CD4-positive, alpha-beta memory T cell (primary cell): ENCODE measurements at regions not wholly inside any gene's neighbourhood (a gene's known extent, or its start where the extent isn't known, plus 50 kb on each side); places are given as distances from the start of the nearest gene placed in this dataset.
A peak's percentile ranks its signal among the peaks of the same experiment; 100 is the strongest.

ENCODE experiments used
- CTCF ChIA-PET: fragments of 350-600 bp; sonication (Branson Sonifier 250); formaldehyde crosslinking; loops from one replicate; lab custom pipeline; 2021; ENCODE audit warnings: inconsistent platforms; ENCODE audit not compliant: partially characterized antibody; lab: Charles Lee
- POLR2A ChIA-PET: fragments of 350-600 bp; sonication (Branson Sonifier 250); formaldehyde crosslinking; loops from one replicate; lab custom pipeline; 2021; ENCODE audit not compliant: partially characterized antibody; lab: Charles Lee
- DNase-seq, 5 donors: peaks; one replicate each; pipeline versions ENCODE4 v3.0.0 to v3.0.0-alpha.2; 2020 to 2022; ENCODE audit warnings: mixed read lengths in 1 of 5
- H3K27ac ChIP-seq: one replicate; pipeline ENCODE4 v1.7.0; 2013; ENCODE audit warnings: low read depth, low read length
- H3K27me3 ChIP-seq: 2 replicates; pipeline ENCODE4 v1.7.0; 2013; ENCODE audit warnings: mild to moderate bottlenecking, low read length, moderate library complexity; ENCODE audit not compliant: insufficient read depth
- H3K36me3 ChIP-seq: 2 replicates; pipeline ENCODE4 v1.7.0; 2013; ENCODE audit warnings: mild to moderate bottlenecking, low read length, moderate library complexity; ENCODE audit not compliant: insufficient read depth
- H3K4me1 ChIP-seq: 2 replicates; pipeline ENCODE4 v1.7.0; 2013; ENCODE audit warnings: mild to moderate bottlenecking, low read length, moderate library complexity; ENCODE audit not compliant: insufficient read depth
- H3K4me3 ChIP-seq, 2 donors: one replicate each; pipeline ENCODE4 v1.7.0; 2013; ENCODE audit warnings: low read length in 2 of 2, mild to moderate bottlenecking in 1 of 2
- H3K9me3 ChIP-seq, 2 donors: one replicate each; pipeline ENCODE4 v1.7.0; 2013; ENCODE audit warnings: low read length in 2 of 2, control low read depth in 1 of 2; ENCODE audit not compliant: control insufficient read depth in 1 of 2
- H3K27ac Mint-ChIP-seq, 7 donors: one replicate each; pipeline ENCODE4 v1.8.0; 2020 to 2021; ENCODE audit warnings: mixed read lengths in 7 of 7, mild to moderate bottlenecking in 6 of 7, inconsistent platforms in 3 of 7, moderate library complexity in 3 of 7
- H3K27me3 Mint-ChIP-seq, 2 donors: one replicate each; pipeline ENCODE4 v1.8.0; 2020 to 2021; ENCODE audit warnings: mixed read lengths in 2 of 2
- H3K36me3 Mint-ChIP-seq, 2 donors: one replicate each; pipeline ENCODE4 v1.8.0; 2020 to 2021; ENCODE audit warnings: mixed read lengths in 2 of 2, inconsistent platforms in 1 of 2, mild to moderate bottlenecking in 1 of 2
- H3K4me1 Mint-ChIP-seq, 4 donors: one replicate each; pipeline ENCODE4 v1.8.0; 2020 to 2021; ENCODE audit warnings: mixed read lengths in 4 of 4, mild to moderate bottlenecking in 1 of 4
- H3K4me3 Mint-ChIP-seq, 8 donors: one replicate each; pipeline ENCODE4 v1.8.0; 2020 to 2021; ENCODE audit warnings: mixed read lengths in 8 of 8, mild to moderate bottlenecking in 7 of 8, moderate library complexity in 6 of 8, inconsistent platforms in 3 of 8
- H3K9me3 Mint-ChIP-seq, 8 donors: one replicate each; pipeline ENCODE4 v1.8.0; 2020 to 2021; ENCODE audit warnings: mixed read lengths in 8 of 8, mild to moderate bottlenecking in 5 of 8, inconsistent platforms in 3 of 8, moderate library complexity in 1 of 8
- intact Hi-C: fragments of 100-400 bp; cut with micrococcal nuclease; formaldehyde crosslinking; loops from one replicate; pipeline ENCODE4 v1.15.1; 2023

DNA sequence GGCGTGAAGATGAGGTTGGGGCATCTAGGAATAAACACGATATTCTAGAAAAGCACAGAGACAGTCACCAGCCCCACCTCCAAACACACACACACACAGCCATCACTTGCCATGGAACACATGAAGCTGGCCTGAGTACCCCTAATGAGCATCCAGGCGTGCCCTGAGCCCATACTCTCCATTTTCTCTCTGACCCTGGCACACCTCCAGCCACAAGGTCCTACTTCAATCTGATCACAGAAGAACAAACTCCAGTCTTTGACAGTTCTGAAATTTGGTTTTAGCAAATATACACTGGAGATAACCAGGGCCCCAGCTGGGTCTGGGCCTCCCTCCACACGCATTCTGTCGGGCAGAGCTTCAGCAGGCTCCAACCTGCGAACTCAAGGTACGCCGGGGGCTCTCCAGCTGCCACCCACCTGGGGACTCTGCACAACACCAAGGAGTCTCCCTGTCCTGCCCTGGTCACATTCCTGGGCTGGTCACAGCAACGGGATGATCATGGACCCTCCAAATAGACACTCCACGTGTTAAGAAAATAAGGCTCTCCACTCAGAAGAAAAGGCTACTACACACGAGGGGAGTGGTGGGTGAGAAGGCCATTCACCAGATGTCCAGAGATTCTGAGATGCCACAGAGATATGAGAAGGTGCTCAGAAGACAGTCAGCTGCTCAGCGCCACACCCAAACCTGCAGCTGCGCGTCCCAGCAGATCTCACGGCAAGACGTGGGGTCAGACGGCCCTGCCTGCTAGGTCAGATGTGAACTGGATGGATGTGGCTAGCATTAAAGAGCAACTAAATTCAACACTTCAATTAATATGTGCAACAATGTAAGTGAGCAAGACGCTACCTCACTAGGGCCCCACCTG is 57.0 kb upstream of the PNMA1 start:
- POLR2A ChIA-PET: interaction anchor here (0.7 to 9.4 kb wide), 11 partner anchors 10 to 59 kb away, joined by 3 to 164 read pairs (median 6); a partner anchor contains a TSS
- peaks cover 52 to 78% (median 65%) of the 10 kb centered on the region in 4 donors for H3K4me1 Mint-ChIP-seq
- peak overlapping the region; percentile 47 to 73 (median 59) for H3K4me3 Mint-ChIP-seq
- H3K27me3 Mint-ChIP-seq: no peaks in the 10 kb centered on the region
- H3K4me1 ChIP-seq: peaks cover 75% of the 10 kb centered on the region
- H3K9me3 Mint-ChIP-seq: no peaks in the 10 kb centered on the region
- H3K4me3 ChIP-seq: no peak overlapping the region
- intact Hi-C loops: loop anchor here (1.0 to 2.0 kb wide), 2 partner anchors 11 to 14 kb away; a partner anchor contains a TSS
- CTCF ChIA-PET: interaction anchor here (0.9 to 5.4 kb wide), 14 partner anchors 9 to 56 kb away, joined by 3 to 47 read pairs (median 6); a partner anchor contains a TSS
- H3K27me3 ChIP-seq: no peaks in the 10 kb centered on the region
- no peaks in the 10 kb centered on the region for H3K9me3 ChIP-seq
- peak overlapping the region; percentile 50 for H3K27ac ChIP-seq
- no peak for DNase-seq
- H3K36me3 ChIP-seq: no peaks in the 10 kb centered on the region
- H3K36me3 Mint-ChIP-seq: no peaks in the 10 kb centered on the region
- peak overlapping the region; percentile 83 to 96 (median 93) for H3K27ac Mint-ChIP-seq

DNA sequence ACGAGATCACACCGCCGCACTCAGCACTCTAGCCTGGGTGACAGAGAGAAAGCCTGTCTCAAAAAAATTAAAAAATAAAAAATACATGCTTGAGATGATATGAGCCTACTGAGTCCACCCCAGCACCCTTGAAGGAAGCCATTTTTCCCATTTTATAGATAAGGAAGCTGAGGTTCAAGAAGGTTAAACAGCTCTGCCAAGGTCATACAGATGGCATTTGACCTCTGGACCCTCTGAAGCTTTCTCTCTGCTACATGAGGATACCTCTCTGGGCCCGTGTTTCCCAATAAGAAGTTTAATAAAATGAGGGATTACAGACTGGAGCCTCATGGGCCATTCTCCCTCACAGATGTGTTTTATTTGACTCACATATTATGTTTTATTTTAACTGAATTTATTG is 53.9 kb upstream of the PNMA1 start:
- H3K36me3 ChIP-seq: no peaks in the 10 kb centered on the region
- H3K27me3 ChIP-seq: no peaks in the 10 kb centered on the region
- H3K27ac ChIP-seq: no peak overlapping the region
- ChIA-PET CTCF (interaction anchor here (0.7 to 4.0 kb wide), 5 partner anchors 10 to 39 kb away, joined by 3 to 21 read pairs (median 4); no protein-coding TSS in a partner anchor), POLR2A (interaction anchor here (0.7 to 4.7 kb wide), 5 partner anchors 9 to 61 kb away, joined by 3 to 43 read pairs (median 8); no protein-coding TSS in a partner anchor)
- Mint-ChIP-seq H3K4me3 (no peak overlapping the region), H3K27me3 (no peaks in the 10 kb centered on the region), H3K9me3 (no peaks in the 10 kb centered on the region), H3K4me1 (peaks cover 55 to 77% (median 68%) of the 10 kb centered on the region in 4 donors), H3K36me3 (no peaks in the 10 kb centered on the region), H3K27ac (peak overlapping the region in 1 of 7 donors; percentile 83)
- peaks cover 65% of the 10 kb centered on the region for H3K4me1 ChIP-seq
- H3K9me3 ChIP-seq: no peaks in the 10 kb centered on the region
- no peak overlapping the region for H3K4me3 ChIP-seq
- intact Hi-C loops: no loop called here
- no peak for DNase-seq

DNA sequence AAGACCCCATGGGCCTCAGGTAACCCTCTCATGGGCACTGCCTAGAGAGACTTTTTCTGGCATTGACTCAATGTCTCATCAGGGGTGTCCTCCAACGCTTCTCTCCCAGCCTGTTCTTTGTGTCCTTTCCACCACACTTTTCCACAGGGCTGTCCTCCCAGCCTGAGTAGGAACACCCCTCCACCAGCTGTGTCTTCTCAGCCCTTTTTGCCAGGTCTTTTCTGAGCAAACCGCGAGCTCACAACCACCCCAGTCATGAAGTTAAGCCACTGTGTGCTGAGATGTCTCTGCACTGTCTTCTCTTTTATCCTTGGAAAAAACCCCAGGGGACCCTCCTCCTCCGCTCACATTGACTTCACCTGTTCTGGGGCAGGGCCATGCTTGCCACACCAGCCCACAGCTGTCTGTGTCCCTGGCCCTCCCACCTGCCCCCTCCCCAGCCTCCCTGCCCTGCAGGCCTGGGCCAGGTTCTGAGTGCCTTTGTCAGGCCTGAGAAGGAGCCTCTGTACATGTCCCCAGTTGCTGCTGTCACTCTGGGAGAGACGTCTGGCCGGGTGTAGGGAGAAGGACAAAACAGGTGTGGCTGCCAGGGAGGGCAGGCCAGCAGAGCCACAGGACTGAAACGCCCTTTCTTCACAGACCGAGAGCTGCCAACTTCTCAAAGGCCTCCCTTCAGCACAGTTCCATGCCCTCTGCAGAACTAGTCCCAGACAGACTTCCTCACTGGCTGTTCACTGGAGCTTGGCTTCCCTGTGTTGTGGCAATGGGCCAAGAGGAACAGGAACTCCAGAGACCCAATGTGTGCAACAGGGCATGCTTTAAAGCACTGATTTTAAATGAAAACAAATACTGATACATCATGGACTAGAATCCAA is 50.5 kb upstream of the PNMA1 start:
- Mint-ChIP-seq H3K27ac (peak overlapping the region; percentile 8 to 99 (median 73)), H3K36me3 (peaks cover 0 to 3% of the 10 kb centered on the region in 2 donors), H3K4me3 (peak overlapping the region in 2 of 8 donors; percentile 39 to 43), H3K27me3 (no peaks in the 10 kb centered on the region), H3K4me1 (peaks cover 53 to 75% (median 64%) of the 10 kb centered on the region in 4 donors), H3K9me3 (no peaks in the 10 kb centered on the region)
- intact Hi-C loops: loop anchor here (5.0 kb wide), 2 partner anchors 52 to 188 kb away; partner anchors contain the start of genes COQ6, FAM161B and PNMA1
- DNase-seq: no peak
- no peaks in the 10 kb centered on the region for H3K9me3 ChIP-seq
- no peak overlapping the region for H3K4me3 ChIP-seq
- H3K27ac ChIP-seq: peak overlapping the region; percentile 2
- ChIA-PET POLR2A (interaction anchor here (1.0 to 4.7 kb wide), 4 partner anchors 8 to 36 kb away, joined by 3 to 43 read pairs (median 8); no protein-coding TSS in a partner anchor), CTCF (interaction anchor here (0.8 to 4.0 kb wide), 5 partner anchors 11 to 62 kb away, joined by 3 to 21 read pairs (median 6); no protein-coding TSS in a partner anchor)
- H3K27me3 ChIP-seq: no peaks in the 10 kb centered on the region
- H3K4me1 ChIP-seq: peaks cover 64% of the 10 kb centered on the region
- H3K36me3 ChIP-seq: no peaks in the 10 kb centered on the region
